Mesendoderm (in vitro differentiated cells): ENCODE measurements at regions not wholly inside any gene's neighbourhood (a gene's known extent, or its start where the extent isn't known, plus 50 kb on each side); places are given as distances from the start of the nearest gene placed in this dataset.

Source experiments
- DNase-seq: peaks from one replicate; pipeline ENCODE4 v3.0.0; 2013
- H2AK5ac ChIP-seq: 2 replicates; pipeline ENCODE4 v1.6.1; 2013; ENCODE audit warnings: low read length, inconsistent platforms
- H2BK120ac ChIP-seq: 2 replicates; pipeline ENCODE4 v1.6.1; 2013; ENCODE audit warnings: low read depth, mild to moderate bottlenecking, low read length, moderate library complexity, mixed read lengths
- H2BK15ac ChIP-seq: replicated peaks from 2 replicates; pipeline ENCODE4 v1.6.1; 2013; ENCODE audit warnings: low read depth, mild to moderate bottlenecking, moderate library complexity
- H2BK5ac ChIP-seq: 2 replicates; pipeline ENCODE4 v1.6.1; 2013; ENCODE audit warnings: low read length, inconsistent platforms
- H3K18ac ChIP-seq: 2 replicates; pipeline ENCODE4 v1.6.1; 2013; ENCODE audit warnings: mild to moderate bottlenecking, low read length, mixed read lengths
- H3K23ac ChIP-seq: one replicate; pipeline ENCODE4 v1.6.1; 2013; ENCODE audit warnings: low read length
- H3K27ac ChIP-seq: 2 replicates; pipeline ENCODE4 v1.5.1; 2013; ENCODE audit warnings: low read depth, mild to moderate bottlenecking, inconsistent platforms, low read length, moderate library complexity
- H3K27me3 ChIP-seq: 2 replicates; pipeline ENCODE4 v1.6.1; 2013; ENCODE audit warnings: low read length, control low read depth, mild to moderate bottlenecking, inconsistent platforms; ENCODE audit not compliant: insufficient read depth, poor library complexity
- H3K36me3 ChIP-seq: 2 replicates; pipeline ENCODE4 v1.6.1; 2013; ENCODE audit warnings: low read length, inconsistent platforms; ENCODE audit not compliant: control insufficient read depth, insufficient read depth
- H3K4ac ChIP-seq: one replicate; pipeline ENCODE4 v1.6.1; 2013; ENCODE audit warnings: low read depth, mild to moderate bottlenecking, low read length, moderate library complexity
- H3K4me1 ChIP-seq: 2 replicates; pipeline ENCODE4 v1.6.1; 2013; ENCODE audit warnings: low read depth, low read length, inconsistent platforms; ENCODE audit not compliant: control insufficient read depth
- H3K4me2 ChIP-seq: 2 replicates; pipeline ENCODE4 v1.6.1; 2013; ENCODE audit warnings: low read length
- H3K4me3 ChIP-seq: 2 replicates; pipeline ENCODE4 v1.5.1; 2013; ENCODE audit warnings: mild to moderate bottlenecking, low read length
- H3K56ac ChIP-seq: one replicate; pipeline ENCODE4 v1.6.1; 2013; ENCODE audit warnings: low read length
- H3K79me1 ChIP-seq: 2 replicates; pipeline ENCODE4 v1.6.1; 2013; ENCODE audit warnings: low read length, inconsistent platforms
- H3K79me2 ChIP-seq: 2 replicates; pipeline ENCODE4 v1.6.1; 2013; ENCODE audit warnings: mild to moderate bottlenecking, low read length; ENCODE audit not compliant: control insufficient read depth, insufficient read depth
- H3K9ac ChIP-seq: 2 replicates; pipeline ENCODE4 v1.6.1; 2013; ENCODE audit warnings: low read length, inconsistent platforms
- H4K5ac ChIP-seq: one replicate; pipeline ENCODE4 v1.6.1; 2013; ENCODE audit warnings: low read length
- H4K8ac ChIP-seq: one replicate; pipeline ENCODE4 v1.6.1; 2013; ENCODE audit warnings: low read depth, mild to moderate bottlenecking, control low read depth, low read length, moderate library complexity
- WGBS: extraction: QIAGEN DNeasy Blood & Tissue Kit; methylation state at CpG from one replicate; pipeline ENCODE4 v1.1.7; 2013; ENCODE audit warnings: low lambda C conversion rate, missing lambda C conversion rate; ENCODE audit not compliant: insufficient coverage; ENCODE audit errors: extremely low coverage; 5-methylcytosine and 5-hydroxymethylcytosine counted together

DNA sequence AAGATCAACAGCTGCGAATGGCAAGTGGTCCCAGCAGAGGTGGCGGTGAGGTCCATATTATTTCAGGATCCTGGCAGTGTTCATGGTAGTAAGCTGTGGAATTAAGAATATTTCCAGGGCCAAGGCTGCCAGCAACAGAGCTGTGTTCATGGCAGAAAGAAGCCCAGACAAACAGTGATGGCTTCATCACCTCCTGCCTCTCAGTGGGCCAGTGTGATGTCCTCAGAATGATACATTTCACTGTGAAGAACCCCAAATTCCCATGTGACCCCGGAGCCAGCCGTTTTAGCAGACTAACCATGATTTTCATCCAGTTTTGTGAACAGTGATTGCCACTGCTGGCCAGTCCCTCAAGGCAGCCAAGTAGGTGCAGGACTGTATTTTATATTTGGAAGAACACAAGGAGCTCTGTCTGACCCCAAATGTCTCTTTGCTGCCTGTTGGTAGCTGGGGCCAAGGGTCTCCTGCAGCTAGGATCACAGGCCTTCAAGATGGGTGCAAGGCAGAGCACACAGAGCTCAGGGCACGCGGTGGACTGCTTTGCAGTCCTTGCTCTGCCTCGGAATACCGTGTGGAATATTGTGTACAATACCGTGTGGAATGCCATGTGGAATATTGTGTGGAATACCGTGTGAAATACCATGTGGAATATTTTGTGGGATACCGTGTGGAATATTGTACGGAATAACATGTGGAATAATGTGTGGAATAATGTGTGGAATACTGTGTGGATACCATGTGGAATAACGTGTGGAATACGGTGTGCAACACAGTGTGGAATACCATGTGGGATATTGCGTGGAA is 132.3 kb upstream of the CHST15 start:
- H3K4ac ChIP-seq: no peak overlapping the region
- no peaks in the 10 kb centered on the region for H3K36me3 ChIP-seq
- no peak overlapping the region for H2BK120ac ChIP-seq
- WGBS: 100% methylated on average over 4 of the region's 15 CpGs
- no peak overlapping the region for H4K5ac ChIP-seq
- no peaks in the 10 kb centered on the region for H3K27me3 ChIP-seq
- H3K27ac ChIP-seq: no peak overlapping the region
- H4K8ac ChIP-seq: no peak overlapping the region
- H3K56ac ChIP-seq: no peak overlapping the region
- H3K4me1 ChIP-seq: no peaks in the 10 kb centered on the region
- H2BK5ac ChIP-seq: no peak overlapping the region
- H3K79me2 ChIP-seq: no peaks in the 10 kb centered on the region
- H3K9ac ChIP-seq: no peak overlapping the region
- no peak overlapping the region for H3K23ac ChIP-seq
- no peak overlapping the region for H2BK15ac ChIP-seq
- DNase-seq: no peak
- H3K18ac ChIP-seq: no peak overlapping the region
- no peak overlapping the region for H3K4me2 ChIP-seq
- H2AK5ac ChIP-seq: no peak overlapping the region
- no peaks in the 10 kb centered on the region for H3K79me1 ChIP-seq
- H3K4me3 ChIP-seq: no peak overlapping the region

DNA sequence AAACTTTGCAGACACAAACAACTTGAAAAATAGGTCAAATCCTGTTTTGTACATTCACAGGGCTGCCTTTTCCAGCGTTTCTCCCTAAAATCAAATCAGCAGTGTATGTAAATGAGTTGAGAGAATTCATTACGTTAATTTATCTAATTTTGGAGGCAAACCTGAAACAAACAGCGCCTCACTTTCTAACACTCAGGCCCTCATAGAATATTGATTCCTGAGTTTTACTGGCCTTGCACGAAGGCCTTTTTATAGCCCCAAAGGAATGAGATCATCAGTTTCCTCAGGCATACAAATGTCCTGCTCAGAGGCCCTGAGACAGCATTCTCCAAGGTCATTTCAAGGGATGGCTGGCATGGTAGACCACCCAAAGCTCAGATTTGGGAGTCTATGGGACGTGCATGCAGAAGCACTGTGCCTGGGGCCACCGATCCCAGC is 131.7 kb upstream of the CHST15 start:
- Histone ChIP-seq H2AK5ac (no peak overlapping the region), H3K9ac (no peak overlapping the region), H3K4me2 (no peak overlapping the region), H3K27me3 (no peaks in the 10 kb centered on the region), H3K23ac (no peak overlapping the region), H3K79me2 (no peaks in the 10 kb centered on the region), H2BK15ac (no peak overlapping the region), H3K27ac (no peak overlapping the region), H4K5ac (no peak overlapping the region), H3K36me3 (no peaks in the 10 kb centered on the region), H3K4ac (no peak overlapping the region), H3K56ac (no peak overlapping the region), H4K8ac (no peak overlapping the region), H3K18ac (no peak overlapping the region), H2BK120ac (no peak overlapping the region), H3K79me1 (no peaks in the 10 kb centered on the region), H3K4me1 (no peaks in the 10 kb centered on the region), H3K4me3 (no peak overlapping the region), H2BK5ac (no peak overlapping the region)
- WGBS: no CpG with 5 or more reads among the region's 6 CpGs
- no peak for DNase-seq

DNA sequence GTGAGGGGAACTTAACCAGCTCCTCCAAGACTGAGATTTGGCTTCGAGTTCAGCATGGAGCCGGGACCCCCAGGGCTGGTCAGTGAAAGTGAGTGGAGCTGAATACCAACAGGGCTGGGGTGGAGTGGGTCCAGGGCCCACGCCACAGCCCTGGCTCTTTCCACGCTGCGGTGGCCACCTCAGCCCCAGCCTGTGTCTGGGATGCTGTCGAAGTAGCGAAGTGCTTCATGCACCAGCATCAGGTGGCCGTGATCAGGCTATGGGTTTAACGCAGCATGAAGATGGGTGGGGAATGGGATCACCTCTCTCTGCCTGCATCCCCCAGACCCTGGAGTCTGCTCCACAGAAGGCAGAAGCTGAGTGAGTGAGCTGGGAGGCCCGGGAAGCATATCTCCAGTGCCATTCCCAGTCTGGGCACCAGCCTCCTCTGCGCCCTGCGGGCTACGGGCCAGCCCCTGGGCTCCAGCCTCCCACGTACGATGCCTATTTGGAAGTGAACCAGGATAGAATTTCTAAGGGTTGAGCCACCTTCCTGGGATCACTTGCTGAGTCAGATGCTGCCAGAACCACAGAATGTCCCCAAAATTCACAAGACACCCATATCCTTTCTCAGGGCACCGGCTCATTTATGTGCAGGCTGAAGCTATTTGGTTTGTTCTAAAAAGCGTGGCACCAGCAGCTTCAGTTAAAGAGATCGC is 131.1 kb upstream of the CHST15 start:
- DNase-seq: no peak
- H2AK5ac ChIP-seq: no peak overlapping the region
- H3K36me3 ChIP-seq: no peaks in the 10 kb centered on the region
- H3K79me1 ChIP-seq: no peaks in the 10 kb centered on the region
- no peak overlapping the region for H4K8ac ChIP-seq
- H4K5ac ChIP-seq: no peak overlapping the region
- no peaks in the 10 kb centered on the region for H3K4me1 ChIP-seq
- no peak overlapping the region for H3K4me3 ChIP-seq
- H3K27me3 ChIP-seq: no peaks in the 10 kb centered on the region
- H3K4ac ChIP-seq: no peak overlapping the region
- no peak overlapping the region for H3K27ac ChIP-seq
- no CpG with 5 or more reads among the region's 18 CpGs for WGBS
- H3K18ac ChIP-seq: no peak overlapping the region
- no peaks in the 10 kb centered on the region for H3K79me2 ChIP-seq
- H3K9ac ChIP-seq: no peak overlapping the region
- H2BK5ac ChIP-seq: no peak overlapping the region
- no peak overlapping the region for H2BK120ac ChIP-seq
- H3K56ac ChIP-seq: no peak overlapping the region
- H3K23ac ChIP-seq: no peak overlapping the region
- no peak overlapping the region for H3K4me2 ChIP-seq
- H2BK15ac ChIP-seq: no peak overlapping the region

DNA sequence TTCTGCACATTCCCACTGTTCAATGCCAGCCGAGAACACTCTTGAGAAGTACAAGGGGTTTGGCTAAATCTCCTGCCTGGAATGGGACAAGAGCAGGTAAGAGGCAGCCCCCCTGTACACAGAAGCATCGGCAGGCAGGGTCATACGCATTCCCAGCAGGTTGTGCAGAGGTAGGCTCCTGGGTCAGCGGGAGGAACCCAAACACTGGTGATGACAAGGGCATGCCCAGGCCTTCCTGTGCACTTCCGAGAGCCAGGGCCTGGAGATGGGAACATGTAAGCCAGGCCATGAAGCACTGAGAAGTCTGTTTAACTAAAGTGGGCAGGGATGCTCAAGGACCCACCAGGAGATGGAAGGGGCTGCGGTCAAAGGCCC is 130.3 kb upstream of the CHST15 start:
- Histone ChIP-seq H3K56ac (no peak overlapping the region), H2BK5ac (no peak overlapping the region), H3K27me3 (no peaks in the 10 kb centered on the region), H2BK15ac (no peak overlapping the region), H2AK5ac (no peak overlapping the region), H3K79me1 (no peaks in the 10 kb centered on the region), H3K4me2 (no peak overlapping the region), H3K36me3 (no peaks in the 10 kb centered on the region), H3K4me3 (no peak overlapping the region), H3K4ac (no peak overlapping the region), H4K5ac (no peak overlapping the region), H3K9ac (no peak overlapping the region), H4K8ac (no peak overlapping the region), H3K18ac (no peak overlapping the region), H3K23ac (no peak overlapping the region), H2BK120ac (no peak overlapping the region), H3K4me1 (no peaks in the 10 kb centered on the region), H3K27ac (no peak overlapping the region), H3K79me2 (no peaks in the 10 kb centered on the region)
- no CpG with 5 or more reads among the region's 6 CpGs for WGBS
- DNase-seq: no peak

DNA sequence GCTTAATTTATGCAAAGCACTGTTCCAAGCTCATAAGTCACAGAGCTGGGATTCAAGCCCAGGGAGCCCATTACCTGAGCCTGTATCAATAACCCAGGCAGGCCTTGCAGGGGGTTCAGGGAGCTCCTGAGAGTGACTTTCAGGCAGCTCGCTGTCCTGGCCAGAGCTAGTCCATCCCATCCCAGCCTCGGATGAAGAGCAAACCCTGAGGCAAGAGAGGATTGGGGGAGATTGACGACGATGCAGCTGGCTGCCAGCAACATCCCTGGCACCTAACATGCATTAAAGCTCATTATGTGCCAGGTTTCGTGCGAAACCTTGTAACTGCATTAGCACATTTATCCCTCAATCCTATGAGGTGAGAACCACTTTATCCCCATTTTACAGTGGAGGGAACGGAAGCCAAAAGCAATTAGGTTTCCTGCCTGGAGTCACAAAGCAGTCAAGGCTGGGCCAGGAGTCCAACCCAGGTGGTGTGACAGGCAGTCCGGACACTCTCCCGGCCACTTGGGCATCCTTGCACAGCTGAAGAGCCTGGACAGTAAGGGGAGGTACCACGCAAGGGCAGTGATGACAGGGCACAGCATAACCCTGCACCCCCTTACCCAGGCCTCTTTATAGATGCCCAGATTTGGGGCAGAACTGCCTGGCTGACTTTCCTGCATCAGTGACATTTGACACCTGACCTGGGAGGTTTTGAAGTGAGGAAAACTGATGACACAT is 129.8 kb upstream of the CHST15 start:
- no peak overlapping the region for H2BK120ac ChIP-seq
- H3K4me2 ChIP-seq: no peak overlapping the region
- no peak overlapping the region for H2BK5ac ChIP-seq
- H3K4ac ChIP-seq: no peak overlapping the region
- H3K9ac ChIP-seq: no peak overlapping the region
- H3K18ac ChIP-seq: no peak overlapping the region
- H4K8ac ChIP-seq: no peak overlapping the region
- no peak for DNase-seq
- no peak overlapping the region for H3K4me3 ChIP-seq
- H3K79me1 ChIP-seq: no peaks in the 10 kb centered on the region
- no peaks in the 10 kb centered on the region for H3K4me1 ChIP-seq
- H3K23ac ChIP-seq: no peak overlapping the region
- H3K36me3 ChIP-seq: no peaks in the 10 kb centered on the region
- H3K79me2 ChIP-seq: no peaks in the 10 kb centered on the region
- H2BK15ac ChIP-seq: no peak overlapping the region
- no peak overlapping the region for H3K56ac ChIP-seq
- no peak overlapping the region for H3K27ac ChIP-seq
- no CpG with 5 or more reads among the region's 10 CpGs for WGBS
- no peak overlapping the region for H2AK5ac ChIP-seq
- H4K5ac ChIP-seq: no peak overlapping the region
- H3K27me3 ChIP-seq: no peaks in the 10 kb centered on the region
